Astrocyte (in vitro differentiated cells and primary cell): ENCODE measurements at regions not wholly inside any gene's neighbourhood (a gene's known extent, or its start where the extent isn't known, plus 50 kb on each side); places are given as distances from the start of the nearest gene placed in this dataset.

Source experiments
- CTCF ChIP-seq: IDR thresholded peaks from 2 replicates; pipeline ENCODE4 v1.5.1; 2011; ENCODE audit warnings: low read depth, mild to moderate bottlenecking, inconsistent platforms, low read length, moderate library complexity; ENCODE audit not compliant: insufficient read depth
- EZH2 ChIP-seq: IDR thresholded peaks from 2 replicates; pipeline ENCODE4 v1.6.1; 2012; ENCODE audit warnings: mild to moderate bottlenecking, low read length, inconsistent platforms; ENCODE audit not compliant: insufficient read depth

GRCh38 chr4:147040874-147041273 is 95.2 kb upstream of the TTC29 start:
- TF ChIP-seq CTCF (no peak), EZH2 (no peak)
